ENCODE measurements at regions not wholly inside any gene's neighbourhood (a gene's known extent, or its start where the extent isn't known, plus 50 kb on each side); places are given as distances from the start of the nearest gene placed in this dataset.

- WGBS (ENCODE audit: insufficient coverage, insufficient replicate concordance, low lambda C conversion rate, missing lambda C conversion rate) = 60% methylated on average over 2 of the region's 2 CpGs
These were observed 1093.4 kb downstream of the ADGRL3 start for GRCh38 chr4:62293551-62293950.

More at GRCh38 chr4:62293551-62293950, 1093.4 kb downstream of the ADGRL3 start:
- Histone ChIP-seq H3K79me2 (ENCODE audit: control insufficient read depth, insufficient read depth, low read length) (no peaks in the 10 kb centered on the region), H3K27me3 (replicated peaks in 1 of 2; ENCODE audit: control insufficient read depth in 2 of 2, insufficient read depth in 2 of 2, low read length in 1 of 2) (no peaks in the 10 kb centered on the region), H3K4me3 (no peak overlapping the region), H3K4me2 (ENCODE audit: control insufficient read depth, insufficient read depth) (no peak overlapping the region), H3K9ac (ENCODE audit: control insufficient read depth, insufficient read depth, low read length) (no peak overlapping the region), H3K27ac (ENCODE audit: control insufficient read depth, insufficient read depth) (no peak overlapping the region), H3K36me3 (ENCODE audit: control insufficient read depth in 2 of 2, insufficient read depth in 2 of 2, low read length in 1 of 2) (no peaks in the 10 kb centered on the region), H3K9me3 (replicated peaks; ENCODE audit: control insufficient read depth, insufficient read depth, low read length) (no peaks in the 10 kb centered on the region; the same call in 1 of the 3 replicates), H2AFZ (ENCODE audit: control insufficient read depth, low read depth, low read length) (no peak overlapping the region), H4K20me1 (ENCODE audit: control insufficient read depth, insufficient read depth) (no peaks in the 10 kb centered on the region), H3K4me1 (ENCODE audit: control insufficient read depth, insufficient read depth, low read length) (no peaks in the 10 kb centered on the region)
- TF ChIP-seq REST (IDR thresholded peaks at IDR 0.05; ENCODE audit: low read depth, low read length) = no peak
- no peak for TF ChIP-seq CTCF (IDR thresholded peaks at IDR 0.05 in 2 of 3, conservative IDR thresholded peaks at IDR 0.05 in 1 of 3; ENCODE audit: control insufficient read depth in 2 of 3, extremely low read depth in 1 of 3, insufficient read depth in 1 of 3, low read depth in 3 of 3, low read length in 3 of 3)
- no peak for TF ChIP-seq WRNIP1 (IDR thresholded peaks at IDR 0.05; ENCODE audit: borderline replicate concordance, low read depth, low read length)
- TF ChIP-seq ZNF274 (IDR thresholded peaks at IDR 0.05; ENCODE audit: insufficient read depth, insufficient read length) = no peak
- TF ChIP-seq CUX1 (IDR thresholded peaks at IDR 0.05; ENCODE audit: insufficient replicate concordance, low read depth, low read length) = no peak
- no peak for TF ChIP-seq SMAD5 (IDR thresholded peaks at IDR 0.05; ENCODE audit: low read depth)
- no peak for TF ChIP-seq TCF3 (IDR thresholded peaks at IDR 0.05; ENCODE audit: borderline replicate concordance, insufficient read depth, low read depth, low read length)
- no peak for TF ChIP-seq BHLHE40 (IDR thresholded peaks at IDR 0.05; ENCODE audit: borderline replicate concordance in 1 of 2, low read depth in 2 of 2, low read length in 1 of 2)
- no peak for TF ChIP-seq SREBF1 (IDR thresholded peaks at IDR 0.05; ENCODE audit: low read length)
- no peak for TF ChIP-seq MEF2A (IDR thresholded peaks at IDR 0.05; ENCODE audit: insufficient read depth, low read depth, low read length)
- no peak for TF ChIP-seq ATF3 (IDR thresholded peaks at IDR 0.05; ENCODE audit: borderline replicate concordance, extremely low read depth, low read depth, low read length)
- in situ Hi-C loops (cut with MboI) (no loop called here), intact Hi-C loops (cut with micrococcal nuclease; ENCODE audit: unreplicated experiment) (no loop called here)
- ATAC-seq = no peak
- SMC1A ChIA-PET (ENCODE audit: uncharacterized antibody, unreplicated experiment) = no interaction called here
- DNase-seq (ENCODE audit: low read depth, low spot score) = no peak
- POLR2A ChIA-PET = no interaction called here
- FAIRE-seq = no peak
- CTCF ChIA-PET = no interaction called here
- RAD21 ChIA-PET (ENCODE audit: unreplicated experiment) = no interaction called here
- BruUV-seq (replicated peaks) = no TSS peak

All from GM12878 (cell line).